ENCODE measurements at regions not wholly inside any gene's neighbourhood (a gene's known extent, or its start where the extent isn't known, plus 50 kb on each side); places are given as distances from the start of the nearest gene placed in this dataset.

- no peak for TF ChIP-seq CTCF (IDR thresholded peaks at IDR 0.05)
- TF ChIP-seq POLR2A (IDR thresholded peaks at IDR 0.05), result no peak
Measured at GRCh38 chr9:109861918-109862317, 81.9 kb downstream of the PALM2AKAP2 start.

Data from testis (tissue), 2 donors.